Uterus (tissue), 3 donors: ENCODE measurements at regions not wholly inside any gene's neighbourhood (a gene's known extent, or its start where the extent isn't known, plus 50 kb on each side); places are given as distances from the start of the nearest gene placed in this dataset.

Source experiments
- DNase-seq, 2 donors: peaks; one replicate each; pipeline ENCODE4 v3.0.0-alpha.2; 2019 to 2020
- H3K27ac ChIP-seq, 2 donors: fragments of 200-600 bp; sonication (generic); 1 replicate in 1 of 2; 2 replicates in 1 of 2; pipeline ENCODE4 v1.5.1; 2016 to 2018
- H3K27me3 ChIP-seq, 2 donors: fragments of 200-600 bp; sonication (generic); one replicate each; pipeline ENCODE4 v1.5.1; 2018 to 2019; ENCODE audit warnings: control low read depth in 1 of 2
- H3K36me3 ChIP-seq, 2 donors: fragments of 200-600 bp; sonication (generic); one replicate each; pipeline ENCODE4 v1.5.1; 2019; ENCODE audit warnings: control low read depth in 1 of 2
- H3K4me1 ChIP-seq, 2 donors: fragments of 200-600 bp; sonication (generic); one replicate each; pipeline ENCODE4 v1.5.1; 2018 to 2019; ENCODE audit warnings: control low read depth in 1 of 2
- H3K4me3 ChIP-seq, 2 donors: fragments of 200-600 bp; sonication (generic); 1 replicate in 1 of 2; 2 replicates in 1 of 2; pipeline ENCODE4 v1.5.1; 2018 to 2019; ENCODE audit warnings: mild to moderate bottlenecking in 1 of 2
- H3K9me3 ChIP-seq, 2 donors: fragments of 200-600 bp; sonication (generic); one replicate each; pipeline ENCODE4 v1.5.1; 2019; ENCODE audit warnings: control low read depth in 1 of 2
- CTCF ChIP-seq, 4 experiments: fragments of 200-600 bp in 2 of 4; fragments of 450-650 bp in 2 of 4; sonication (generic) in 2 of 4; IDR thresholded peaks; one replicate each; pipeline ENCODE4 v1.5.1; 2016 to 2019; ENCODE audit warnings: antibody characterized with exemption in 4 of 4, mild to moderate bottlenecking in 2 of 4, moderate library complexity in 1 of 4
- POLR2A ChIP-seq, 2 donors: fragments of 450-650 bp; IDR thresholded peaks; one replicate each; pipeline ENCODE4 v1.6.1; 2016; ENCODE audit warnings: antibody characterized with exemption in 2 of 2, mild to moderate bottlenecking in 1 of 2, moderate library complexity in 1 of 2
- intact Hi-C: fragments of 100-400 bp; cut with DNase I; formaldehyde crosslinking; loops from one replicate; pipeline ENCODE4 v1.15.1; 2023; ENCODE audit warnings: low total_unique reads
- donor health status: DM: yes; HTN: yes; CAD: no.

DNA sequence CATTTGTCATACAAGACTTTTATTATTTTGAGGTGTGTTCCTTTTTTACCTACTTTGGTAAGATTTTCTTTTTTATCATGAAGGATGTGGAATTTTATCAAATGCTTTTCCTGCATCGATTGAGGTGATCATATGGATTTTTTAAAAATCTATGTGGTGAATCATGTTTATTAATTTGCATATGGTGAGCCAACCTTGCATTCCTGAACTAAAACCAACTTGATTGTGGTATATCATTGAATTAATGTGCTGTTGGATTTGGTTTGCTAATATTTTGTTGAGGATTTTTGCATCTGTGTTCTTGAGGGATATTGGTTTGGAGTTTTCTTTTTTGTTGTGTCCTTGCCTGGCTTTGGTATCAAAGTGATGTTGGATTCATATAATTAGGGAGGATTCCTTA lies 848.1 kb upstream of the EYS start:
- no peaks in the 10 kb centered on the region for H3K9me3 ChIP-seq
- H3K4me1 ChIP-seq = no peaks in the 10 kb centered on the region
- no peaks in the 10 kb centered on the region for H3K36me3 ChIP-seq
- no peak for DNase-seq
- TF ChIP-seq POLR2A (IDR thresholded peaks at IDR 0.05) (no peak), CTCF (IDR thresholded peaks at IDR 0.05) (no peak)
- no peak overlapping the region for H3K27ac ChIP-seq
- H3K4me3 ChIP-seq = no peak overlapping the region
- intact Hi-C loops = no loop called here
- H3K27me3 ChIP-seq = no peaks in the 10 kb centered on the region

- intact Hi-C loops = no loop called here
- TF ChIP-seq POLR2A (IDR thresholded peaks at IDR 0.05) (no peak), CTCF (IDR thresholded peaks at IDR 0.05) (no peak)
- Histone ChIP-seq H3K4me3 (no peak overlapping the region), H3K27ac (no peak overlapping the region), H3K27me3 (no peaks in the 10 kb centered on the region), H3K9me3 (no peaks in the 10 kb centered on the region), H3K4me1 (no peaks in the 10 kb centered on the region), H3K36me3 (no peaks in the 10 kb centered on the region)
- DNase-seq = no peak
These were observed 846.4 kb upstream of the EYS start for GRCh38 chr6:66553441-66553840.

GRCh38 chr6:66538551-66539135 lies 831.6 kb upstream of the EYS start:
- no peak for DNase-seq
- no peak overlapping the region for H3K27ac ChIP-seq
- H3K9me3 ChIP-seq = no peaks in the 10 kb centered on the region
- no peaks in the 10 kb centered on the region for H3K4me1 ChIP-seq
- H3K36me3 ChIP-seq = no peaks in the 10 kb centered on the region
- intact Hi-C loops = no loop called here
- TF ChIP-seq CTCF (IDR thresholded peaks at IDR 0.05) = no peak
- no peak for TF ChIP-seq POLR2A (IDR thresholded peaks at IDR 0.05)
- H3K4me3 ChIP-seq = no peak overlapping the region
- no peaks in the 10 kb centered on the region for H3K27me3 ChIP-seq

DNA sequence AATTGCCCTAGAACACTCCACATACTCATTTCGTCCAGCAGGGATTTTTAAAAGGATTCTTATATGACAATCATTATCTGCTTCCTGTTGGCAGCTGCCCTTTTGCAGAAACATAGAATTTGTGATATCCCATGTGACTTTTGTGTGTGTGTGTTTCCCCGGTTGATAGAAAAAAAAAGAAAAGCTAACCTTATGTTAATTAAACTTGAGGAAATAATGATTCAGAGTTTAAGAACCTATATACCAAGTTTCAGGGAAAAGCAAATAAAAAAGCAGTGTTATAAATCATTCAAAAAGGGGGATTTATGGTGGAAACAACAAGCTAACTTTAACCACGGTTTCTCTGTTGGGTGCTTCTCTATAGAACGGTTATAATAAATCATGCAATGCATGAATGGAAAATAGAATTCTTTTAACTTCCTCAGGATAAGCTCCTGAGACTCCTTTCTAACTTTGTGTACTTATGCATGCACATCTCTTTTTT lies 826.9 kb upstream of the EYS start:
- no peak for TF ChIP-seq POLR2A (IDR thresholded peaks at IDR 0.05)
- no peak for TF ChIP-seq CTCF (IDR thresholded peaks at IDR 0.05)
- intact Hi-C loops = no loop called here
- DNase-seq = no peak
- H3K4me3 ChIP-seq = no peak overlapping the region
- H3K9me3 ChIP-seq = no peaks in the 10 kb centered on the region
- no peaks in the 10 kb centered on the region for H3K4me1 ChIP-seq
- no peaks in the 10 kb centered on the region for H3K27me3 ChIP-seq
- no peak overlapping the region for H3K27ac ChIP-seq
- no peaks in the 10 kb centered on the region for H3K36me3 ChIP-seq

DNA sequence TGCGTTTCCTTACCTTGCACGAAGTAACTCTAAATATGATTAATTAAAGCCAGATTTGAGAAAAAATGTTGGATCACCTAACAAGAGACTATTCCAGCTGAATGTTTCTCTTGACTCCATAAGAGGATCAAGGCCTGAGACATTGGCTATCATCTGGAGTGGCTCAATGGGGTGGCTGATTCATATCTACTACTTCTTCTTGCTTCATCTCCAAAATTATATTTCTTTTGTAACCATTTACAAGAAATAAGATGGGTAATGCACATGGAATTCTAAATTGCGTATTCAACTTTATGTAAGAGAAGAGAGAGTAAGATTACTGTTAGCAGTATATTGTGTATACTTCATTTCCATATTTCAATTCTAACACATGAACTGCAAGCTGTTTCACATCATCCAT lies 819.0 kb upstream of the EYS start:
- H3K4me1 ChIP-seq = no peaks in the 10 kb centered on the region
- no peak overlapping the region for H3K4me3 ChIP-seq
- no peaks in the 10 kb centered on the region for H3K36me3 ChIP-seq
- no peak for DNase-seq
- TF ChIP-seq POLR2A (IDR thresholded peaks at IDR 0.05) (no peak), CTCF (IDR thresholded peaks at IDR 0.05) (no peak)
- no peak overlapping the region for H3K27ac ChIP-seq
- no peaks in the 10 kb centered on the region for H3K9me3 ChIP-seq
- intact Hi-C loops = no loop called here
- H3K27me3 ChIP-seq = no peaks in the 10 kb centered on the region
